Head of caudate nucleus (tissue), 42 donors: ENCODE measurements at regions not wholly inside any gene's neighbourhood (a gene's known extent, or its start where the extent isn't known, plus 50 kb on each side); places are given as distances from the start of the nearest gene placed in this dataset.

Experiments
- DNase-seq, 42 donors: peaks; one replicate each; pipeline versions ENCODE4 v3.0.0 to v3.0.0-alpha.2; 2020 to 2021; ENCODE audit warnings: mixed read lengths in 7 of 42
- intact Hi-C: fragments of 100-400 bp; cut with DNase I; formaldehyde crosslinking; loops from one replicate; pipeline ENCODE4 v1.15.0; 2022

- intact Hi-C loops: no loop called here
- DNase-seq: no peak
Measured at GRCh38 chrX:9087271-9088040, 53.5 kb upstream of the FAM9B start.

DNA sequence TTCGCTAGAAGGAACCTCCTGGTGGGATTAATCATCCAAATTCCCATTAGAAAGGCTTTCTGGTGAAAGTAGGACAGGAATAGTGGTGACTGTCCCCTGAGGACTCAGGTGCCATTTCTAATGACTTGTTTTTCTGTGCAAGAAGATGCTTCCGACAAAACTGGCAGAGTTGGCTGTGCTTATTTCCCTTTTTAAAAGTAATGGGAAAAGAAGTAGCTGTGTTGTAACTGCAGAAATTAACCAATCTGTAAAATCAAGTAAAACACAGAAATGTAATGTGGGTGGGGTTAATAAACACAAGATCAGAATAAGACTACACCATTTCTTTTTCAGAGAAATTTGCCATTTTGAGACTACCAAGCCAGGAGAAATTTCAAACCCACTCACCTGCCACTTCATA, 55.0 kb upstream of the FAM9B start:
- DNase-seq: no peak
- intact Hi-C loops: no loop called here

DNA sequence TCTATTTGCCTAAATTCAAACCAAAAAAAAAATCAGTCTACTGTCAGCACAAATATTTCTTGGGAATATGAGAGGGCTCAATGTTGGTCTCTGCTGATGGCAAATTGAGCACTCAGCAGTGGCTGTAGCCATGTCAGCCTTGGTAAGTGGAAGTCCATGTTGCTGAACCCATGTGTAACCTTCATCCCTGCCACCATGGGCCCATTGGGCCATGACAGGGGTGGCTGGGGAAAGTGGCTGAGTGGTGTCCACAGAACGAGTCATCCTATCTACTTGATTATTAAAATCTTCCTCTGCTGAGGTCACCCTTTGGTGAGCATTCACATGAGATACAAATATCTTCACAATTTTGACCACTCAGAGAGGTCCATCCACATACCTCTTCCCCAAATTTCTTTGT, 56.8 kb upstream of the FAM9B start:
- DNase-seq: no peak
- intact Hi-C loops: no loop called here

- no peak for DNase-seq
- intact Hi-C loops: no loop called here
Measured at GRCh38 chrX:9091258-9091657, 57.3 kb upstream of the FAM9B start.

DNA sequence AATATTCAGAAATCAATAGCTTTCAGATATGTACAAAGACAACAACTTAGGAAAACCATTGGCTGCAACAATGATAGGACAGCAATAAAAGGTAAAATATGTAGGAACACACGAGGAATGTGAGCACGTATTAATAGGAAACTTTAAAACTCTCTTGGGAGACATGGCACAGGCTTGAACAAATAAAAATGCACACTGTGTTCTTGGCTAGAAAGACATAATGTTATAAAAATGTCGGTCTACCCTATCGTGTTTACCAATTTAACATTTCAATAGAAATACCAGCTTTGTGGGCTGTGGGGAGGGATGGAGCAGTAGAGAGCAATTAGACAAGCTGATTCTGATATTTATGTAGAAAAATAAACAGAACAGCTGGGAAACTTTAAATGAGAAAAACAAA, 69.0 kb upstream of the FAM9B start:
- no peak for DNase-seq
- intact Hi-C loops: no loop called here

- intact Hi-C loops: no loop called here
- no peak for DNase-seq
Measured at GRCh38 chrX:9108054-9108453, 74.1 kb upstream of the FAM9B start.

DNA sequence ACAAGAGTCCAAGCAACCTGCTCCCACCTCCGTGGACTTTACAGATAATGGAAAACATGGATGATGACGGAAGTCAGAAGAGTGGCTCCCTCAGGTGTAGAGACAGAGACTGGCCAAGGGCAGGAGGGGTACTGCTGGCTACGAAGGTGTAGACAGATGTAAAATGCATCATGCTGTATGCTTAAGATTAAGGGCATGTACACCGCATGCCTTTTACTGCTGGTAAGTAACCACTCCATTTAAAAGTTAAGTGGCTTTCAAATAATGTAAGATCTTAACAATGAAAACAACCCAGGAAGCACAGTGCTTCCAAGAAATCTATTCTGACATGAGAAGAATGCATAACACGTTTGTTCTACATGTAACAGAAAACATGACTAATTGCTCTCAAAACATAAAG, 76.9 kb upstream of the FAM9B start:
- DNase-seq: no peak
- intact Hi-C loops: no loop called here

DNA sequence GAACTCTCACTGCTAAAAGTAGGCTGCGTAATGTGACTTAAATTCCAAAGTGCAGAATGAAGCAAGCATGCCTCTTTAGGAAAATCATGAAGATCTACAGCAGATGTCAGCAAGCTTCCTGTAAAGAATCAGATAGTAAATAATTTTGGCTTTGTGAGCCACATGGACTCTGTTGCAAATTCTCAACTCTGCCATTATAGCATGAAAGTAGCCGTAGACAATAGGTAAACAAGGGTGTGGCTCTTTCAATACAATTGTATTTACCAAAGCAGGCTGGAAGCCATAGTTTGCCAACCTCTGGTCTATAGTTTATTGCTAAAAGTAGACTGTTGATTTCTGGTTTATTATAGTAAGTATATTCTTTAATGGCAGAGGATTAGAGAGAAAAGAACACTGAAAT, 80.3 kb upstream of the FAM9B start:
- DNase-seq: no peak
- intact Hi-C loops: no loop called here

DNA sequence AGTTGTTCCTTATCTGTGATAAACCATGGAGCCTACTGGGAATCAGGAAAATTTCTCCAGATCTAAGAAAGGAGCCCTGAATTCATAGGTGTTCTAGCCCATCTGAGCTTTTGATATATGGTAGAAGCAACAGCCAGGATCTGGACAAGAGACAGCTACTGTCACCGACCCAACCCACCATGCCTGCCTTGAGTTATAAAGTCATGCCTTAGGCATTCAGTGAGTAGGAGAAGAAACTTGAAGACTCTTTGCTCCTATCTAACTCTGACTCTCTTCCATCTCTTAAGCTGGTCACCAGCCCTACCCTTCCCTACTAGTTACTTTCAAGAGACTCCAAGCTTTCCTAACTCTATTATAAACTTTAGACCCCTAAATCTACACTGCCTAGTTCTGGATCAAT, 83.9 kb upstream of the FAM9B start:
- intact Hi-C loops: no loop called here
- no peak for DNase-seq

- intact Hi-C loops: no loop called here
- DNase-seq: no peak
Measured at GRCh38 chrX:9122519-9123245, 88.8 kb upstream of the FAM9B start.

- intact Hi-C loops: no loop called here
- DNase-seq: peak in 1 of 42 donors; percentile 7
Measured at GRCh38 chrX:9127986-9128385, 94.1 kb upstream of the FAM9B start.

GRCh38 chrX:9130031-9130430, 96.1 kb upstream of the FAM9B start:
- peak in 36 of 42 donors; percentile 1 to 71 (median 30) for DNase-seq
- intact Hi-C loops: no loop called here

DNA sequence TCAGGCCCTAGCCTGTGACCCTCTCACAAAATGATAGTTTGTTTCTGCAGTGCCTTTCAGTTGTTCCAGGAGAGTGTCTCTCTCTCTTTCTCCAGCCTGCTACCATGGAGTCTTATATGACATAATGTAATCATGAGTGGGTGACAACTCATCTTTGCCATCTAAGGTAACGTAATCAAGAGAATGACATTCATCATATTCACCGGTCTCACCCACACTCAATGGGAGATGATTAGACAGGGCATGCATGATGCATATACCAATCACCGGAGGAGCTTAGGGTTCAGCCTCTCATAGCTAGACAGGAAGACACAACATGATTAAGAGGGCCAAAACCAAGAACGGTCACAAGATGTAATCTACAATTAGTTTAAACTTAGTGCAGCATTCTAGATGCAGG, 97.1 kb upstream of the FAM9B start:
- intact Hi-C loops: no loop called here
- DNase-seq: peak in 9 of 42 donors; percentile 4 to 49 (median 17)

GRCh38 chrX:9132036-9132638, 98.2 kb upstream of the FAM9B start:
- DNase-seq: no peak
- intact Hi-C loops: no loop called here

- intact Hi-C loops: no loop called here
- no peak for DNase-seq
Measured at GRCh38 chrX:9133426-9133825, 99.5 kb upstream of the FAM9B start.

GRCh38 chrX:9134366-9134765, 100.4 kb upstream of the FAM9B start:
- intact Hi-C loops: no loop called here
- DNase-seq: no peak

DNA sequence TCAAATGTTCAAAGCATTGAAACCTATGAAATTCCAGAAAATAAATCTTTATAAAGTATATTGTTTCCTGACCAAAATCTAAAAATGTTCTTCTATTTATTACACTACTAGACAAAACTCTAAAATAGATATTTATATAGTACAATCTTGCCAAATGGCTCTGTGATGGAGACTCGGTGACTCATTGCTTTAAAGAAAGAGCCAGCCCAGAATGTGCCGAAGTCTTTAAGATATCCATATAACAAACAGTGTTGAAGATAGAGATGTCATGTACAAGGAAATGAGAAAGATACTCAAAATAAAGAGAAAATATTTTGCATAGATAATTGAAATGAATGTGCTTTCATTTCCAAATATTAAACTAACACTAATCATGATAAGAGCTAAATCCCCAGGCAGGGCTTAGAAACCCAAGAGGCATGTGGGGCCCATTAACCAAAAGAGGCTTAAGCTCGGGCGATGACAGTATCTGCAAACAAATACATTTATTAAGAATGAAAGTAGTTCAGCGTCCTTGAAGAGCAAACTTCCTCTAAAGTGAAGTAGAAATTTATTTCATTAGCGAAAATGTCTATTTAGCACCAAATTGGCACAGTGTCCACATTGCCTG, 102.1 kb upstream of the FAM9B start:
- no peak for DNase-seq
- intact Hi-C loops: no loop called here

DNA sequence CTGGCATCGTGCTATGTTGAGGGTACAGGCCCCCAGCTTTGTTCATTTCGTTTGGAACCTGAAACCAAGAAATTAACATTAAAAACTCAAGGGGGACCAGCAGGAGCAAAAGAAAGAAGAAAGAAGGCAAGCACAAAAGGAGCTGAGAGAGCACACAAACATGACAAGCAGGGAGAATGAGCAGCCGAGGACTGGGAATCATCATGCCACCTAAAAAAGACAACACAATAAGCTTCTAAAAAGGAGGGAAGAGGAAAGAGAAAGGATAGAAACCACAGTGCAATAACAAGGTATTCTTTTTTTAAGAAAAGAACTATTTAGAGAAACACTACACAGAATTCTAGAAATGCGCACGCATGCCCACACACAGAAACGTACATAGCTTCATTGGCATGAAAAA, 103.2 kb upstream of the FAM9B start:
- no peak for DNase-seq
- intact Hi-C loops: no loop called here

DNA sequence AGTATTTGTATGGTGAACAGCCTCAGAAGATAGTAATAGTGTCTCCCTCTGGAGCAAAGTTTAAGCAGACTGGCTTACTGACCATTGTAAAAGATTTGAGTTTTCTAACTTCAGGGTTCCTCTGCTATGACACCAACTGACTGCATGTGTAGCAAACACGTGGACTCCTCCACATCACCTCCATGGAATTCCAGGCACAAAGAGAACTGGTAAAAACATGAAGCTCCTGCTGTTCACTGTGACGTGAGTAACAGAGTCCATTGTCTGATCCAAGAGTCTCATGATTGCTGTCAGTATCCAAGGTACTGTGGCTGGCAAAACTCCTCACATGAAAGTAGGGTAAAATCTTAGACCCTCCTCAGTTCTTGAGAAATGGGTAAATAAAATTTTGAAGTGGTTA, 107.6 kb upstream of the FAM9B start:
- intact Hi-C loops: no loop called here
- DNase-seq: no peak

DNA sequence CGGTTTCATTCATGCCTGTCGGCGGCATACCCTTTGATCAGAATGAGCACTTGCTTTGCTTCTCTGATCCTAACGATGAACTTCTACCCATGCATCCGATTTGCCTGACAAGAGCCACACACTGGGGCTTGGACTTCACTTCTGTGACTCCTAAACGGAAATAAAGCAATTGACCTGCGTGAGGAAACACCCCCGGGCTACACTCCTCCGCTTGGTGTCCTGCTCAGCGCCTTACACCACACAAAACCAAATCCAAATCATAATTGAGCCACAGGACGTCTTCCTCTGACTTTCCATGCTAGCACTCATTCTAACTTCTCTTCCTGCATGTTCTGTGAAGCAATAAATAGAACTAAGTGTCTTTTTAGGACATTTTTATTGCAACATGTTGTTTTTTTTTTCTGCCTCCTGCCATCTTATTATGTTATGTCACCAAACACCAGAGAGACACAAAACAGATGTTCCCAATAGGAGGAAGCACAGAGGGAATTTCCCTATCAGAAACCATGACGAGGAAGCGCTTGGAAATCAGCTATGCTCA, 110.8 kb upstream of the FAM9B start:
- intact Hi-C loops: no loop called here
- DNase-seq: no peak
